HFFc6 (cell line): ENCODE measurements at regions not wholly inside any gene's neighbourhood (a gene's known extent, or its start where the extent isn't known, plus 50 kb on each side); places are given as distances from the start of the nearest gene placed in this dataset.

Experiments
- DNase-seq: peaks from one replicate; pipeline ENCODE4 v3.0.0-alpha.2; 2018
- H3K27ac Mint-ChIP-seq: 2 replicates; pipeline ENCODE4 v1.8.0; 2020; ENCODE audit warnings: mild to moderate bottlenecking, mixed read lengths
- H3K27me3 Mint-ChIP-seq: 2 replicates; pipeline ENCODE4 v1.8.0; 2021; ENCODE audit warnings: mild to moderate bottlenecking, moderate library complexity, mixed read lengths; ENCODE audit not compliant: insufficient read depth
- H3K36me3 Mint-ChIP-seq: 2 replicates; pipeline ENCODE4 v1.8.0; 2021; ENCODE audit warnings: low read depth, mixed read lengths
- H3K4me1 Mint-ChIP-seq: 2 replicates; pipeline ENCODE4 v1.8.0; 2020; ENCODE audit warnings: low read depth, mixed read lengths
- H3K4me3 Mint-ChIP-seq: 2 replicates; pipeline ENCODE4 v1.8.0; 2020; ENCODE audit warnings: mild to moderate bottlenecking, moderate library complexity, mixed read lengths
- H3K9me3 Mint-ChIP-seq: 2 replicates; pipeline ENCODE4 v1.8.0; 2020; ENCODE audit warnings: mild to moderate bottlenecking, mixed read lengths
- CTCF ChIP-seq: fragments of 200-600 bp; sonication (generic); IDR thresholded peaks from 2 replicates; pipeline ENCODE4 v1.5.0; 2021; ENCODE audit warnings: antibody characterized with exemption, mild to moderate bottlenecking

DNA sequence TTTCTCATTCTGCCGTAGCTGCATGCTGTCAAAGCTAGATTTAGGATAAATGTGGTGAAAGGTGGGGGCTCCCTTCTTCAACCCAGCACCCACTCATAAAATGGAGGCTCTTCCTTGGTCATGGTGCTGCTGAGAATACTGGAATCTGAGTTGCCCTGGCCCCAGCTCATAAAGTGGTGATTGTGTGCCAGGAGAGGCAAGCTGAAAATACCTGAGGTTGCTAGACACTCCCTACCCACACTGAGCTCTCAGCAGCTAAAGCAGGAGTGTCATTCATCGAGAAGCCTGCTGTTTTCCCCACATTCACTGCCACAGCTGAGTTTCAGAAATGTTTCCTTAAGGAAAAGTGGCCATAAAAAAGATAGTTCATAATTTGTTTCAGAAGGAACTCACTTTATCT lies 297.1 kb upstream of the RBMS1 start:
- H3K9me3 Mint-ChIP-seq, result no peaks in the 10 kb centered on the region
- no peaks in the 10 kb centered on the region for H3K27me3 Mint-ChIP-seq
- no peak overlapping the region for H3K4me3 Mint-ChIP-seq
- no peaks in the 10 kb centered on the region for H3K36me3 Mint-ChIP-seq
- DNase-seq, result no peak
- no peak overlapping the region for H3K27ac Mint-ChIP-seq
- H3K4me1 Mint-ChIP-seq, result no peaks in the 10 kb centered on the region
- TF ChIP-seq CTCF, result no peak

- no peaks in the 10 kb centered on the region for H3K4me1 Mint-ChIP-seq
- no peak for DNase-seq
Measured at GRCh38 chr2:160791884-160792283, 298.3 kb upstream of the RBMS1 start.

GRCh38 chr2:160792837-160793236 lies 299.2 kb upstream of the RBMS1 start:
- H3K36me3 Mint-ChIP-seq, result no peaks in the 10 kb centered on the region
- TF ChIP-seq CTCF, result no peak
- peaks cover 5% of the 10 kb centered on the region; the same call in 1 of the 2 replicates for H3K9me3 Mint-ChIP-seq
- no peaks in the 10 kb centered on the region for H3K4me1 Mint-ChIP-seq
- H3K4me3 Mint-ChIP-seq, result no peak overlapping the region
- H3K27me3 Mint-ChIP-seq, result no peaks in the 10 kb centered on the region
- H3K27ac Mint-ChIP-seq, result no peak overlapping the region
- no peak for DNase-seq

More at GRCh38 chr2:160791884-160792283, 298.3 kb upstream of the RBMS1 start:
- H3K36me3 Mint-ChIP-seq, result no peaks in the 10 kb centered on the region
- H3K4me3 Mint-ChIP-seq, result no peak overlapping the region
- H3K27me3 Mint-ChIP-seq, result no peaks in the 10 kb centered on the region
- no peaks in the 10 kb centered on the region for H3K9me3 Mint-ChIP-seq
- no peak for TF ChIP-seq CTCF
- H3K27ac Mint-ChIP-seq, result no peak overlapping the region

- TF ChIP-seq CTCF, result no peak
- no peak overlapping the region for H3K4me3 Mint-ChIP-seq
- no peak overlapping the region for H3K27ac Mint-ChIP-seq
- DNase-seq, result no peak
- peaks cover 7% of the 10 kb centered on the region for H3K36me3 Mint-ChIP-seq
- peaks cover 10% of the 10 kb centered on the region for H3K9me3 Mint-ChIP-seq
- no peaks in the 10 kb centered on the region for H3K4me1 Mint-ChIP-seq
- H3K27me3 Mint-ChIP-seq, result no peaks in the 10 kb centered on the region
Measured at GRCh38 chr2:160794926-160795325, 301.3 kb upstream of the RBMS1 start.

- no peak for DNase-seq
- TF ChIP-seq CTCF, result no peak
- H3K4me3 Mint-ChIP-seq, result no peak overlapping the region
- no peaks in the 10 kb centered on the region for H3K4me1 Mint-ChIP-seq
- H3K36me3 Mint-ChIP-seq, result peaks cover 13% of the 10 kb centered on the region
- H3K27me3 Mint-ChIP-seq, result no peaks in the 10 kb centered on the region; the same call in 1 of the 2 replicates
- H3K9me3 Mint-ChIP-seq, result peaks cover 22% of the 10 kb centered on the region; the same call in 1 of the 2 replicates
- no peak overlapping the region for H3K27ac Mint-ChIP-seq
Measured at GRCh38 chr2:160803881-160804280, 310.3 kb upstream of the RBMS1 start.

DNA sequence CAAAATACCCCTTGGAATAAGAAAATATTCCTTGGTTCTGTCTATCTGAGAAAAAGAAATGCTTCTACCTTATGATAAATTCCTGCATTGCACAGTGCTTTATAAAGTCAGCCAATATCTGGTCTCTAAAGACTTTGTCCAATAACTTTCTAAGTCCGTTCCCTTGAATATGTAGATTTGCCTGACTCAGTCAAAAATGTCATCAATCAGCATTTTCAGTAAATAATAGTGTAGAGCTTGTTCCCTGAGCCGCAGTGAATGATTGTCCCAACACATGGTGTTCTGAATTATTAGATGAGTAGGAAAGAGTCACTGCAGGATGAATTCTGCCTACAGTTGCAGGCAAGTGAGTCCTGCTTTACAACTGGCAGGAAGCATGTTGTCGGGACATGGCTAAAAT lies 316.8 kb upstream of the RBMS1 start:
- no peak overlapping the region for H3K4me3 Mint-ChIP-seq
- H3K9me3 Mint-ChIP-seq, result peaks cover 17% of the 10 kb centered on the region; the same call in 1 of the 2 replicates
- no peaks in the 10 kb centered on the region for H3K4me1 Mint-ChIP-seq
- no peaks in the 10 kb centered on the region; the same call in 1 of the 2 replicates for H3K27me3 Mint-ChIP-seq
- TF ChIP-seq CTCF, result no peak
- H3K27ac Mint-ChIP-seq, result no peak overlapping the region
- no peak for DNase-seq
- H3K36me3 Mint-ChIP-seq, result peaks cover 12% of the 10 kb centered on the region
